Stimulated activated CD4-positive, alpha-beta T cell treated with anti-CD3 and anti-CD28 coated beads, Interleukin-12 subunit alpha, Interleukin-12 subunit beta, amount 100 ng/mL, for 48 hours (primary cell): ENCODE measurements at regions not wholly inside any gene's neighbourhood (a gene's known extent, or its start where the extent isn't known, plus 50 kb on each side); places are given as distances from the start of the nearest gene placed in this dataset.

Experiments used
- DNase-seq, 3 donors: peaks; one replicate each; pipeline ENCODE4 v3.0.0-alpha.2; 2020; ENCODE audit warnings: low read depth in 2 of 3, low spot score in 1 of 3

DNA sequence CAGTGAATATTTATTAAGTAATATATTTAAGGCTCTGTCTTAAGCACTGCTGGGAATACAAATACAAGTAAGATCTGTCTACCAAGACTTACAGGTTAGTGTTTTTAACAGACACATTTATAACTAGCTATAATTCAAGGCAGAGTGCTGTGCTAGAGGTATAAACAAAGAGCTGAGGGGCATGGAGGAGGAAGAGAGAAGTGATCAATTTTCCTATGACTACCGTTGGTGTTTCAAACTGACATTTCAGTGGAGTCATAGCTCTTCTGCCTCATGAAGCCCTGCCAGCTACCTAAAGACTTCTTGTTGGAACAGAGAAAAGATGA is 79.9 kb downstream of the CYB561 start:
- no peak for DNase-seq

DNA sequence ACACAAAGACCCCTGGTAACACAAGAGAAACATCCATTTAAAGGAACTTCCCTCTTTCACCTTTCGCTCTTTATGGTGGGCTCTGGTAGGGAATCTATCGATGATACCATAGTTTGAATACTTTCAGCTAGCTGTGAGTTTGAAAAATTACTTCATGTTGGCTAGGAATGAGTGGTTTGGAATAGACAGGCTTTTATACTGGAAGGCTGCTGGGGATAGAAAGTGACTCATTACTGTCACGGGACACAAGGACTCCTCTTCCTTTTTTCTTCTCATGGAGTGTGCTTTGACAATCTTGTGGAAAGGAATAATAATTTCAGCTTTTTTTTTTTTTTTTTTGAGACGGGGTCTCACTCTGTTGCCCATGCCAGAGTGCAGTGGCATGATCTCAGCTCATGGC is 76.9 kb downstream of the CYB561 start:
- no peak for DNase-seq

DNA sequence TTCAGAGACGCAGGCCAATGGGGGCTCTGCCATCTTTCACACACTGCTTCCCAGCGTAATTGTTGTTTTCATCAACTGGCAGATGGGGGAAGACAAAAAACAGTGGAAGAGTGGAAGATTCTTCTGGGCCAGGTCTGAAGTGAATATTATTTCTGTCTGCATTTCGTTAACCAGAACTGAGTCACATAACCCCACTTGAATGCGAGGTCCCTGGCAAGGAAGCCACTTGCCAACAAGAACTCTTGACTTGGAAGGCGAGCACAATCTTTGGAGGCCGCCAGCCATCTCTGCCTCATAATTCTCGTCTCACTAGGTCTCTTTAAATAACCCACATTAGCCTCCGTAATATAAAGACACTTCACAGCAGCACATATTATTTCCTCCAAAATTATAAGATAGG is 75.4 kb downstream of the CYB561 start:
- no peak for DNase-seq

DNA sequence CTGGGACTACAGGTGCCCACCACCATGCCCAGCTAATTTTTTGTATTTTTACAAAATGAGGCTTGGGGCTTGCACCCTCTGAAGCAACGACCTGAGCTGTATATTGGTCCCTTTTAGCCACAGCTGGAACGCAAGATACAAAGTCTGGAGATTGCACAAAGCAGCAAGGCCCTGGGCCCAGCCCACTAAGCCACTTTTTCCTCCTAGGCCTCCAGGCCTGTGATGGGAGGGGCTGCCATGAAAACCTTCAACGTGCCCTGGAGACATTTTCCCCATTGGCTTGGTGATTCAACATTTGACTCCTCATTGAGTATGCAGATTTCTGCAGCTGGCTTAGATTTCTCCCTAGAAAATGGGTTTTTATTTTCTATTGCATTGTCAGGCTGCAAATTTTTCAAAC is 69.2 kb downstream of the CYB561 start:
- no peak for DNase-seq

DNA sequence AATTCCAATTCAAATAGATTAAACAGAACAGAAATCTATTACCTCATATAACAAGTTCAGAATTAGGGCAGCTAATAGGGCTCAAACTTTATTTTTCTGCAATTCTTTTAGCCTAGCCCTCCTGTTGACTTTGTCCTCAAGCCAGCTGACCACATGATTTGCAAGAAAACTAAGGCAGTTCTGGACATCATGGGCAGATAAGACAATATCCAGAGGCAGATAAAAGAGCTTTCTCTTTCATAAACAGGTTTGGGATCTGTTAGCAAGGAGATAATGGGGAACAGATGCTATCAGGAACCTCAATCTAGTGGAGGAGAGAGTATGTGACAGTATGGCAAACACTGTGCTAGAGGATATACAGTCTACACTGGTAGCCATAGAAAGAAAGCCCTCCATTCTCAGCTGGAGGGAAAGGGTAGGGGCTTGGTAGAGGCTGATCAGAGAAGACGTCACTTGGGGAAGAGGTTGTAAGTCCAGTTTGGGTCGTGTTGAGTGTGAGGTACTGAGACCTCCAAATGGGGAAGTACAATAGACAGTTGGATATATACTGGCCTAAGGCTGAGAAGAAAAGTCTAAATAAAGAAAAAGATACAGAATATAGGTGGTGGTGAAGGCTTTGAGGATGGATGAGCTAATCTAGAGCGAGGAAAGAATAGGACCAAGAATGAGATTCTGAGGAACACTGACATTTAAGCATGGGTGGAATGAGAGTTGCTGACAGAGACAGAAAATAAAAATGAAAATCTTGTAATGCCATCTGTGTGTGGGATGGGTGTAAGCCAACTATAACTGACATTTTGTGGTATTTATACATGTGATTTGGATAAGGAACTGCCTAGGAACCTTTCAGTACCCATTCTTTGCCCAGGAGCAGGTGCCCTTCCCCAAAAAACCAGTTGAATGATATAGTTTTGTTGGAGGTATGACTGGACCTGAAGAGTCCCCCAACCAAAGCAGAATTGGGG is 67.4 kb downstream of the CYB561 start:
- no peak for DNase-seq

DNA sequence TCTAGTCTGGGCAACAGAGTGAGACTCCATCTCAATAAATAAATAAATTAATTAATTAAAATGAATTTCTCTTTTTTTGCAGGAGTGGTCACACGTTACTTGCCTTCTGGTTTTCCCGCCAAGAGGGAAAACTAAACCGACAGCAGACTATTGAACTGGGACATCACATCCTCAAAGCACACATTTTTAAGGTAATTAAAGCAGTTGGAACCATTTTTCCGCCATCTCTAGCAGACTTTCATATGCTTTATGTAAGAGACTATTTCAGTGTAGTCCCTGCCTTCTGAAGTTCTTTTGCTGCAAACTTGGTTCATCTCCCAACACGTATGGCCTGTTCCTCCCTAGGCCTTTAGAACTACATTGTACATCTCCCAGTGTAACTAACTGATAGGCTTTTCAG is 66.5 kb downstream of the CYB561 start:
- no peak for DNase-seq

DNA sequence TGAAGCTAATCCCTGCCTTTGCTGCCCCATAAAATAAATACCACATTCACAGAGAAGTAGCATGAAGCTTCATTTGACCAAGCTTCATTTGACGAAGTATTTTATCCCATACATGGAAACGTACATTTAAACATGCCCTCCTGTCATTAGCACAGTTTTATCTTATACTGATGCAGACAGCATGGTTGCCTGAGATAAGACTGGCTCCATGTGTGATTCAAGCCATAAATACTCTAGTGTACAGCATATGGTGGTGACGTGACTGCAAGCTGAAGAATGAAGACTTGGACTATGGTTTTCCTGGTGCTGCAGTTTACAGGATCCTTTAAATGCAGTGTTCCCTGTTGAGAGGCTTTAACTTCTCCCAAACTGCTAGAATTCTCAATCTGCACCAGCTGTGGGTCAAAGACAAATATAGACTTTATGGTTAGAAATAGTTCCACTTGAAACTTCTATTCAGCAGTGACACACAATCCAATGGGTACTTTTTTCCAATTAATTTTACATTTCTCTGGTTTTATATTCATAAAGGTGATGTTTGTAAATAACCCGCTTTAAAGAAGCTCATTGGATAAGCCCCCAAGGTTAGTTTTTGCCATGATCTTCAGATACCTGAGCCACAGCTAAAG is 64.9 kb downstream of the CYB561 start:
- no peak for DNase-seq

DNA sequence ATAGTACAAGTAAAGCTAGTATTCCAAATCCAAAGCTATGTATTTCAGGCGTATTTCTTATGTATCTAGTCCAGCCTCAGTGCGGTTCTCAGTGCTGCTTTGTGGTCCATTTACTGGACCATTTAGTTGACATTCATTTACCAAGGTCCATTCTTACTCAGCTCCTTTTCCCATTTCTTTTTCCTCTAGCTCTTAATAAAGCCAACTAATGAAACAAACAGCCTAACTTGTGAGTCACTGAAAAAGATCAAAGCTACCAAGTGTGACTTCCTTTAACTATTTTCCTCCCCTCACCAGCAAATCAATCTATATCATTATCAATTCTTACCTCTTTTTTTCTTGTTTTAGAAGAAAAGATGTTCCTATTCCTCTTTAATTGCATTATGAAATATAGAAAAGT is 64.0 kb downstream of the CYB561 start:
- no peak for DNase-seq
